ENCODE measurements at regions not wholly inside any gene's neighbourhood (a gene's known extent, or its start where the extent isn't known, plus 50 kb on each side); places are given as distances from the start of the nearest gene placed in this dataset.

DNA sequence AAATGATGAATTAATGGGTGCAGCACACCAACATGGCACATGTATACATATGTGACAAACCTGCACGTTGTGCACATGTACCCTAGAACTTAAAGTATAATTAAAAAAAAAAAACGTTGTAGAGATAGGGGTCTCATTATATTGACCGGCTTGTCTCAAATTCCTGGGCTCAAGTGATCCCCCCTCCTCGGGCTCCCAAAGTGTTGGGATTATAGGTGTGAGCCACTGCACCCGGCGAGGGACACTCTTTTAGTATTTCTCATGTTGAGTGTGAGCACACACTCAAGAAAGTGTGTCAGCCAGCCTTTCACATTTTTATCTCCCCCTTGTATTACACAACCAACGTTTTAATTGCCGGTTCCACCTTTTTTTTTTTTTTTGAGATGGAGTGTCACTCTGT, 87.7 kb upstream of the SPIN1 start:
- TF ChIP-seq EZH2 (IDR thresholded peaks at IDR 0.05; ENCODE audit: borderline replicate concordance, low read depth, low read length, poor library complexity, severe bottlenecking) = no peak
- TF ChIP-seq, protein P1, sequence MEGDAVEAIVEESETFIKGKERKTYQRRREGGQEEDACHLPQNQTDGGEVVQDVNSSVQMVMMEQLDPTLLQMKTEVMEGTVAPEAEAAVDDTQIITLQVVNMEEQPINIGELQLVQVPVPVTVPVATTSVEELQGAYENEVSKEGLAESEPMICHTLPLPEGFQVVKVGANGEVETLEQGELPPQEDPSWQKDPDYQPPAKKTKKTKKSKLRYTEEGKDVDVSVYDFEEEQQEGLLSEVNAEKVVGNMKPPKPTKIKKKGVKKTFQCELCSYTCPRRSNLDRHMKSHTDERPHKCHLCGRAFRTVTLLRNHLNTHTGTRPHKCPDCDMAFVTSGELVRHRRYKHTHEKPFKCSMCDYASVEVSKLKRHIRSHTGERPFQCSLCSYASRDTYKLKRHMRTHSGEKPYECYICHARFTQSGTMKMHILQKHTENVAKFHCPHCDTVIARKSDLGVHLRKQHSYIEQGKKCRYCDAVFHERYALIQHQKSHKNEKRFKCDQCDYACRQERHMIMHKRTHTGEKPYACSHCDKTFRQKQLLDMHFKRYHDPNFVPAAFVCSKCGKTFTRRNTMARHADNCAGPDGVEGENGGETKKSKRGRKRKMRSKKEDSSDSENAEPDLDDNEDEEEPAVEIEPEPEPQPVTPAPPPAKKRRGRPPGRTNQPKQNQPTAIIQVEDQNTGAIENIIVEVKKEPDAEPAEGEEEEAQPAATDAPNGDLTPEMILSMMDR (conservative IDR thresholded peaks at IDR 0.05; ENCODE audit: low read depth, low read length) = no peak
